ENCODE measurements at regions not wholly inside any gene's neighbourhood (a gene's known extent, or its start where the extent isn't known, plus 50 kb on each side); places are given as distances from the start of the nearest gene placed in this dataset.

GRCh38 chr13:79680485-79680884 is 199.5 kb downstream of the NDFIP2 start:
- Histone ChIP-seq H3K36me3 (ENCODE audit: control insufficient read depth, insufficient read depth, low read length) (no peaks in the 10 kb centered on the region), H3K4me3 (ENCODE audit: low read depth, low read length) (no peak overlapping the region), H3K27me3 (ENCODE audit: control insufficient read depth, insufficient read depth, low read length) (no peaks in the 10 kb centered on the region)
- FAIRE-seq (no peak), DNase-seq (ENCODE audit: low read depth) (no peak)
- TF ChIP-seq CTCF (IDR thresholded peaks at IDR 0.05; ENCODE audit: insufficient read depth, low read length, severe bottlenecking) = no peak

GRCh38 chr13:79679334-79679733 is 198.4 kb downstream of the NDFIP2 start:
- DNase-seq (ENCODE audit: low read depth) = peak; percentile 65
- H3K27me3 ChIP-seq (ENCODE audit: control insufficient read depth, insufficient read depth, low read length) = no peaks in the 10 kb centered on the region
- TF ChIP-seq CTCF (IDR thresholded peaks at IDR 0.05; ENCODE audit: insufficient read depth, low read length, severe bottlenecking) = peak; percentile 78
- no peak overlapping the region for H3K4me3 ChIP-seq (ENCODE audit: low read depth, low read length)
- no peak for FAIRE-seq
- no peaks in the 10 kb centered on the region for H3K36me3 ChIP-seq (ENCODE audit: control insufficient read depth, insufficient read depth, low read length)

- no peaks in the 10 kb centered on the region for H3K27me3 ChIP-seq (ENCODE audit: control insufficient read depth, insufficient read depth, low read length)
- DNase-seq (ENCODE audit: low read depth) (peak; percentile 34), FAIRE-seq (no peak)
- no peaks in the 10 kb centered on the region for H3K36me3 ChIP-seq (ENCODE audit: control insufficient read depth, insufficient read depth, low read length)
- TF ChIP-seq CTCF (IDR thresholded peaks at IDR 0.05; ENCODE audit: insufficient read depth, low read length, severe bottlenecking) = no peak
- no peak overlapping the region for H3K4me3 ChIP-seq (ENCODE audit: low read depth, low read length)
Measured at GRCh38 chr13:79678100-79678499, 197.1 kb downstream of the NDFIP2 start.

- H3K36me3 ChIP-seq (ENCODE audit: control insufficient read depth, insufficient read depth, low read length) = no peaks in the 10 kb centered on the region
- peak; percentile 19 for TF ChIP-seq CTCF (IDR thresholded peaks at IDR 0.05; ENCODE audit: insufficient read depth, low read length, severe bottlenecking)
- DNase-seq (ENCODE audit: low read depth) = peak; percentile 47
Measured at GRCh38 chr13:79675931-79676660, 195.1 kb downstream of the NDFIP2 start.

GRCh38 chr13:79674765-79675515 is 194.0 kb downstream of the NDFIP2 start:
- FAIRE-seq (no peak), DNase-seq (ENCODE audit: low read depth) (peak; percentile 87)

More at GRCh38 chr13:79675931-79676660, 195.1 kb downstream of the NDFIP2 start:
- FAIRE-seq = no peak
- Histone ChIP-seq H3K27me3 (ENCODE audit: control insufficient read depth, insufficient read depth, low read length) (no peaks in the 10 kb centered on the region), H3K4me3 (ENCODE audit: low read depth, low read length) (no peak overlapping the region)

More at GRCh38 chr13:79674765-79675515, 194.0 kb downstream of the NDFIP2 start:
- Histone ChIP-seq H3K27me3 (ENCODE audit: control insufficient read depth, insufficient read depth, low read length) (no peaks in the 10 kb centered on the region), H3K4me3 (ENCODE audit: low read depth, low read length) (no peak overlapping the region), H3K36me3 (ENCODE audit: control insufficient read depth, insufficient read depth, low read length) (no peaks in the 10 kb centered on the region)
- no peak for TF ChIP-seq CTCF (IDR thresholded peaks at IDR 0.05; ENCODE audit: insufficient read depth, low read length, severe bottlenecking)

Data from bronchial epithelial cell (primary cell).